ENCODE measurements at regions not wholly inside any gene's neighbourhood (a gene's known extent, or its start where the extent isn't known, plus 50 kb on each side); places are given as distances from the start of the nearest gene placed in this dataset.

GRCh38 chr19:33982706-33983105, 186.0 kb downstream of the KCTD15 start:
- TF ChIP-seq CTCF (IDR thresholded peaks at IDR 0.05; ENCODE audit: insufficient read depth, missing control alignments) = no peak
- no peak for DNase-seq (ENCODE audit: insufficient read length, low spot score)

GRCh38 chr19:33988601-33989000, 183.7 kb upstream of the LSM14A start:
- DNase-seq (ENCODE audit: insufficient read length, low spot score) (no peak), FAIRE-seq (no peak)
- no peak for TF ChIP-seq CTCF (IDR thresholded peaks at IDR 0.05; ENCODE audit: insufficient read depth, missing control alignments)

More at GRCh38 chr19:33982706-33983105, 186.0 kb downstream of the KCTD15 start:
- no peak for FAIRE-seq

DNA sequence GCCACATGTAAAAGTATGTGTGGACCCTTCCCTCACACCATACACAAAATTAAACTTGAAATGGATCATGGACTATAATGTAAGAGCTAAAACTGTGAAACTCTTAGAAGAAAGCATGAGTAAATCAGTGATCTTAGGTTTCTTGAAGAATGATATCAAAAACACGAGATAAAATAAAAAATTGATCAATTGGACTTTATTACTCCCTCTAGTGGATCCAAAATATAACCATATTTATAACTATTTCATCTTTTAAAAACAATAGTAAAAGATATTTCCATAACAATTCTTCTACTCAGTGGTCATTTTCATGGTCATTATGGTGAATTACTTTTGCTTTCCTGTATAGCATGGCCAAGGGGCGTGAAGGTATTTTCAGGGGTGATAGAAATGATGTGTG, 174.6 kb upstream of the LSM14A start:
- peak; percentile 12 for TF ChIP-seq CTCF (IDR thresholded peaks at IDR 0.05; ENCODE audit: insufficient read depth, missing control alignments)
- no peak for FAIRE-seq
- DNase-seq (ENCODE audit: insufficient read length, low spot score) = no peak

DNA sequence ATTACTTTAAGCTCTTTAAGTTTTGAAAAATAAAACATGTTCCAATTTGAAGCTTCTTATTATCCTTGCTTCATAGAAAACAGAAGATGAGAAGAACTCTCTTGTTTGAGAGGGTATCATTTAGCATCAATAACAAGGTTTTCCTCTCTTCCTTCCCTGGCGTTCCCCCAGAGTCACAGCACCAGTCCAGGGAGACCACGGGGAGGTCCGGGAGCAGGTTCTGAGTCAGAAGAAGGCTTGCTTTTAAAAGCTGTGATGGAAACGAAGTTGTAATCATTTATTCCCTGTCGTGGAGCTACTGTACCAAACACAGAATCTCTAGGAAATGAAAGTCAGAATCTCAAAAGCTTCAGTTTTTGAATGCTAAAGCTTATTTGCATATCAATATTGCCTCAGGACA, 174.0 kb upstream of the LSM14A start:
- DNase-seq (ENCODE audit: insufficient read length, low spot score) = no peak
- no peak for TF ChIP-seq CTCF (IDR thresholded peaks at IDR 0.05; ENCODE audit: insufficient read depth, missing control alignments)
- FAIRE-seq = no peak

GRCh38 chr19:33998739-33999345, 173.5 kb upstream of the LSM14A start:
- TF ChIP-seq CTCF (IDR thresholded peaks at IDR 0.05; ENCODE audit: insufficient read depth, missing control alignments) = peak; percentile 29
- FAIRE-seq = no peak
- DNase-seq (ENCODE audit: insufficient read length, low spot score) = no peak

DNA sequence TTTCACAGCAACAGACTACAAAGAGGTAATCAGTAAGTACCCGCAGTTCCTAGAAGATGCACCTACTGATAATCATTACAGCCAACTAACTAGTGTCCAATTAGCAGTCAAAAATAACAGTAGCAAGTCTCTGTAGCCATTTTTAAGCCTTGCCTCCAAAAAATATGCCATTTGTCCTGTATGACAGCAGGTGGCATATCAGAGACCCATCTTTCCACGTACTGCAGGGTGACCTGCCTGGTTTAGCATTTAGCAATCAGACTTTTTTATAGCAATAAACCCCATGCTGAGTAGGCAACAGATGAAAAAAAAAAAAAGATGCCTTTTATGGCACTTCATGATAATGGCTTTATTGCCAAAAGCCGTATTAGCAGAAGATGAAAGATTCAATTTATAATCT, 155.3 kb upstream of the LSM14A start:
- peak; percentile 7 for TF ChIP-seq CTCF (IDR thresholded peaks at IDR 0.05; ENCODE audit: insufficient read depth, missing control alignments)
- no peak for FAIRE-seq
- DNase-seq (ENCODE audit: insufficient read length, low spot score) = no peak

GRCh38 chr19:34017601-34018000, 154.7 kb upstream of the LSM14A start:
- FAIRE-seq (no peak), DNase-seq (ENCODE audit: insufficient read length, low spot score) (no peak)
- TF ChIP-seq CTCF (IDR thresholded peaks at IDR 0.05; ENCODE audit: insufficient read depth, missing control alignments) = no peak

Measured in D721Med (cell line).